ENCODE measurements at regions not wholly inside any gene's neighbourhood (a gene's known extent, or its start where the extent isn't known, plus 50 kb on each side); places are given as distances from the start of the nearest gene placed in this dataset.

DNA sequence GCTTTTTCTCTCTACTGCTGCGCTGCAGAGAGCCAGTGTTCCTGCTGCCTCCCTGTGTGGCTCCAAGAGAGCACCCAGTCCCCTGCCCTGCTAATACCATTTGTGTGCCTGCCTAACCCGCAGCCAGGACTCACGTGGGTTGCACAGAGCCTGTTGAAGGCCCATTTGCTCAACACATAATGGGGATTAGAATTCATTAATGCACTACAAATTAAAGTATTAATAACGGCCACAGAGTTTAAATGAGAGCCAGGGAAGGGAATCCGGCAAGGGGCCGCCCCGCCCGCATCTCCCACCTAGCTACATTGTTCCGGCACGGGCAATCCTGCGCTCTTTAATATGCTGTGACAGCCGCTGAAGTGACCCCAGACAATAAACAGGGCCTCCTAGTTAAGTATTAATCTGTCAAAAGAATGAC is 211.3 kb downstream of the NXPE2 start:
- Histone ChIP-seq H3K27ac (ENCODE audit: low read depth in 1 of 2, low read length in 2 of 2) (no peak overlapping the region), H3K27me3 (ENCODE audit: control insufficient read depth in 4 of 4, insufficient read depth in 4 of 4, low read length in 3 of 4) (no peaks in the 10 kb centered on the region), H3K9me3 (ENCODE audit: control insufficient read depth in 4 of 4, low read length in 3 of 4) (peaks cover 0 to 2% (median 0%) of the 10 kb centered on the region in 4 donors), H3K4me1 (ENCODE audit: control insufficient read depth in 4 of 4, insufficient read depth in 4 of 4, low read length in 3 of 4) (no peaks in the 10 kb centered on the region), H3K36me3 (ENCODE audit: control insufficient read depth in 4 of 4, insufficient read depth in 3 of 4, low read depth in 1 of 4, low read length in 3 of 4) (no peaks in the 10 kb centered on the region), H3K9ac (ENCODE audit: low read depth in 1 of 2, low read length in 2 of 2) (no peak overlapping the region), H3K4me3 (ENCODE audit: low read depth in 1 of 3, low read length in 3 of 3) (no peak overlapping the region)
- no peak for DNase-seq (ENCODE audit: low spot score)
- TF ChIP-seq FOXA2 (IDR thresholded peaks at IDR 0.05) (no peak), EGR1 (IDR thresholded peaks at IDR 0.05; ENCODE audit: low read depth in 2 of 2) (no peak), JUND (IDR thresholded peaks at IDR 0.05) (no peak), GABPA (IDR thresholded peaks at IDR 0.05 in 1 of 2, conservative IDR thresholded peaks at IDR 0.05 in 1 of 2) (no peak), SP1 (IDR thresholded peaks at IDR 0.05) (no peak), YY1 (IDR thresholded peaks at IDR 0.05) (no peak), HNF4G (IDR thresholded peaks at IDR 0.05) (no peak), HNF4A (conservative IDR thresholded peaks at IDR 0.05) (no peak), RAD21 (IDR thresholded peaks at IDR 0.05) (no peak), RXRA (IDR thresholded peaks at IDR 0.05) (no peak)
- TF ChIP-seq, protein P1, sequence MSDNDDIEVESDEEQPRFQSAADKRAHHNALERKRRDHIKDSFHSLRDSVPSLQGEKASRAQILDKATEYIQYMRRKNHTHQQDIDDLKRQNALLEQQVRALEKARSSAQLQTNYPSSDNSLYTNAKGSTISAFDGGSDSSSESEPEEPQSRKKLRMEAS (IDR thresholded peaks at IDR 0.05), result no peak
- TF ChIP-seq, protein P2, sequence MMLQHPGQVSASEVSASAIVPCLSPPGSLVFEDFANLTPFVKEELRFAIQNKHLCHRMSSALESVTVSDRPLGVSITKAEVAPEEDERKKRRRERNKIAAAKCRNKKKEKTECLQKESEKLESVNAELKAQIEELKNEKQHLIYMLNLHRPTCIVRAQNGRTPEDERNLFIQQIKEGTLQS (IDR thresholded peaks at IDR 0.05), result no peak
- TF ChIP-seq, protein P3, sequence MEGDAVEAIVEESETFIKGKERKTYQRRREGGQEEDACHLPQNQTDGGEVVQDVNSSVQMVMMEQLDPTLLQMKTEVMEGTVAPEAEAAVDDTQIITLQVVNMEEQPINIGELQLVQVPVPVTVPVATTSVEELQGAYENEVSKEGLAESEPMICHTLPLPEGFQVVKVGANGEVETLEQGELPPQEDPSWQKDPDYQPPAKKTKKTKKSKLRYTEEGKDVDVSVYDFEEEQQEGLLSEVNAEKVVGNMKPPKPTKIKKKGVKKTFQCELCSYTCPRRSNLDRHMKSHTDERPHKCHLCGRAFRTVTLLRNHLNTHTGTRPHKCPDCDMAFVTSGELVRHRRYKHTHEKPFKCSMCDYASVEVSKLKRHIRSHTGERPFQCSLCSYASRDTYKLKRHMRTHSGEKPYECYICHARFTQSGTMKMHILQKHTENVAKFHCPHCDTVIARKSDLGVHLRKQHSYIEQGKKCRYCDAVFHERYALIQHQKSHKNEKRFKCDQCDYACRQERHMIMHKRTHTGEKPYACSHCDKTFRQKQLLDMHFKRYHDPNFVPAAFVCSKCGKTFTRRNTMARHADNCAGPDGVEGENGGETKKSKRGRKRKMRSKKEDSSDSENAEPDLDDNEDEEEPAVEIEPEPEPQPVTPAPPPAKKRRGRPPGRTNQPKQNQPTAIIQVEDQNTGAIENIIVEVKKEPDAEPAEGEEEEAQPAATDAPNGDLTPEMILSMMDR (IDR thresholded peaks at IDR 0.05; ENCODE audit: low read depth, low read length, missing input control), result no peak
- TF ChIP-seq, protein P4, sequence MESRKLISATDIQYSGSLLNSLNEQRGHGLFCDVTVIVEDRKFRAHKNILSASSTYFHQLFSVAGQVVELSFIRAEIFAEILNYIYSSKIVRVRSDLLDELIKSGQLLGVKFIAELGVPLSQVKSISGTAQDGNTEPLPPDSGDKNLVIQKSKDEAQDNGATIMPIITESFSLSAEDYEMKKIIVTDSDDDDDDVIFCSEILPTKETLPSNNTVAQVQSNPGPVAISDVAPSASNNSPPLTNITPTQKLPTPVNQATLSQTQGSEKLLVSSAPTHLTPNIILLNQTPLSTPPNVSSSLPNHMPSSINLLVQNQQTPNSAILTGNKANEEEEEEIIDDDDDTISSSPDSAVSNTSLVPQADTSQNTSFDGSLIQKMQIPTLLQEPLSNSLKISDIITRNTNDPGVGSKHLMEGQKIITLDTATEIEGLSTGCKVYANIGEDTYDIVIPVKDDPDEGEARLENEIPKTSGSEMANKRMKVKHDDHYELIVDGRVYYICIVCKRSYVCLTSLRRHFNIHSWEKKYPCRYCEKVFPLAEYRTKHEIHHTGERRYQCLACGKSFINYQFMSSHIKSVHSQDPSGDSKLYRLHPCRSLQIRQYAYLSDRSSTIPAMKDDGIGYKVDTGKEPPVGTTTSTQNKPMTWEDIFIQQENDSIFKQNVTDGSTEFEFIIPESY (IDR thresholded peaks at IDR 0.05), result no peak
- WGBS, result 32% methylated on average over 12 of the region's 12 CpGs

DNA sequence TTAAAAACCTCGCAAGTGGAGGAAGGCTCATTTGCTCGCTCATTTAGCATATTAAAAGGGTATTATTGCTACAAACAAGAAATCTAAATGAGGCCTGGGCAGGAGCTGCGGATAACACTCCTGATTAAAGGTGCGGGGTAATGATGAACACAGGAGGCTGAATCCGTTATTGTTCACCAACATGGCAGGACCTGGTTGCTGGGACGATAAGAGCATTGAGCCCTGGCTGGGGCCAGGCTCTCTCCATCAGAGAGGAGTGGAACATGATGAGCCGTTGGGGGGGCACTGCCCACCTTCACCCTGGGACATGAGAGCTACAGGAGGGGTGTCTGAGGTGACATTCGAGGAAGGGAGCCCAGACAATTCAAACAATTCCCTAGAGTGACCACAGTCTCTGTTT is 211.7 kb downstream of the NXPE2 start:
- Histone ChIP-seq H3K4me1 (ENCODE audit: control insufficient read depth in 4 of 4, insufficient read depth in 4 of 4, low read length in 3 of 4) (no peaks in the 10 kb centered on the region), H3K27me3 (ENCODE audit: control insufficient read depth in 4 of 4, insufficient read depth in 4 of 4, low read length in 3 of 4) (no peaks in the 10 kb centered on the region), H3K4me3 (ENCODE audit: low read depth in 1 of 3, low read length in 3 of 3) (no peak overlapping the region), H3K9me3 (ENCODE audit: control insufficient read depth in 4 of 4, low read length in 3 of 4) (peaks cover 0 to 2% (median 0%) of the 10 kb centered on the region in 4 donors), H3K9ac (ENCODE audit: low read depth in 1 of 2, low read length in 2 of 2) (no peak overlapping the region), H3K36me3 (ENCODE audit: control insufficient read depth in 4 of 4, insufficient read depth in 3 of 4, low read depth in 1 of 4, low read length in 3 of 4) (no peaks in the 10 kb centered on the region), H3K27ac (ENCODE audit: low read depth in 1 of 2, low read length in 2 of 2) (no peak overlapping the region)
- DNase-seq (ENCODE audit: low spot score), result no peak
- no peak for TF ChIP-seq NR2F2 (IDR thresholded peaks at IDR 0.05)
- TF ChIP-seq EGR1 (IDR thresholded peaks at IDR 0.05; ENCODE audit: low read depth in 2 of 2), result no peak
- TF ChIP-seq HNF4A (conservative IDR thresholded peaks at IDR 0.05), result no peak
- TF ChIP-seq GABPA (IDR thresholded peaks at IDR 0.05 in 1 of 2, conservative IDR thresholded peaks at IDR 0.05 in 1 of 2), result no peak
- TF ChIP-seq JUND (IDR thresholded peaks at IDR 0.05), result no peak
- TF ChIP-seq SP1 (IDR thresholded peaks at IDR 0.05), result no peak
- no peak for TF ChIP-seq TAF1 (conservative IDR thresholded peaks at IDR 0.05)
- no peak for TF ChIP-seq HNF4G (IDR thresholded peaks at IDR 0.05)
- no peak for TF ChIP-seq FOXA1 (IDR thresholded peaks at IDR 0.05)
- no peak for TF ChIP-seq YY1 (IDR thresholded peaks at IDR 0.05)
- TF ChIP-seq, protein P2 (IDR thresholded peaks at IDR 0.05), result no peak
- TF ChIP-seq, protein P5, sequence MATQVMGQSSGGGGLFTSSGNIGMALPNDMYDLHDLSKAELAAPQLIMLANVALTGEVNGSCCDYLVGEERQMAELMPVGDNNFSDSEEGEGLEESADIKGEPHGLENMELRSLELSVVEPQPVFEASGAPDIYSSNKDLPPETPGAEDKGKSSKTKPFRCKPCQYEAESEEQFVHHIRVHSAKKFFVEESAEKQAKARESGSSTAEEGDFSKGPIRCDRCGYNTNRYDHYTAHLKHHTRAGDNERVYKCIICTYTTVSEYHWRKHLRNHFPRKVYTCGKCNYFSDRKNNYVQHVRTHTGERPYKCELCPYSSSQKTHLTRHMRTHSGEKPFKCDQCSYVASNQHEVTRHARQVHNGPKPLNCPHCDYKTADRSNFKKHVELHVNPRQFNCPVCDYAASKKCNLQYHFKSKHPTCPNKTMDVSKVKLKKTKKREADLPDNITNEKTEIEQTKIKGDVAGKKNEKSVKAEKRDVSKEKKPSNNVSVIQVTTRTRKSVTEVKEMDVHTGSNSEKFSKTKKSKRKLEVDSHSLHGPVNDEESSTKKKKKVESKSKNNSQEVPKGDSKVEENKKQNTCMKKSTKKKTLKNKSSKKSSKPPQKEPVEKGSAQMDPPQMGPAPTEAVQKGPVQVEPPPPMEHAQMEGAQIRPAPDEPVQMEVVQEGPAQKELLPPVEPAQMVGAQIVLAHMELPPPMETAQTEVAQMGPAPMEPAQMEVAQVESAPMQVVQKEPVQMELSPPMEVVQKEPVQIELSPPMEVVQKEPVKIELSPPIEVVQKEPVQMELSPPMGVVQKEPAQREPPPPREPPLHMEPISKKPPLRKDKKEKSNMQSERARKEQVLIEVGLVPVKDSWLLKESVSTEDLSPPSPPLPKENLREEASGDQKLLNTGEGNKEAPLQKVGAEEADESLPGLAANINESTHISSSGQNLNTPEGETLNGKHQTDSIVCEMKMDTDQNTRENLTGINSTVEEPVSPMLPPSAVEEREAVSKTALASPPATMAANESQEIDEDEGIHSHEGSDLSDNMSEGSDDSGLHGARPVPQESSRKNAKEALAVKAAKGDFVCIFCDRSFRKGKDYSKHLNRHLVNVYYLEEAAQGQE (IDR thresholded peaks at IDR 0.05), result no peak
- WGBS, result 47% methylated on average over 8 of the region's 8 CpGs
